ENCODE measurements at regions not wholly inside any gene's neighbourhood (a gene's known extent, or its start where the extent isn't known, plus 50 kb on each side); places are given as distances from the start of the nearest gene placed in this dataset.

GRCh38 chr13:76570510-76570971 is 315.7 kb downstream of the KCTD12 start:
- ATAC-seq (peak in 2 of 8 donors; percentile 34 to 51), DNase-seq (no peak)
- Histone ChIP-seq H3K9me3 (peaks cover 0 to 17% (median 7%) of the 10 kb centered on the region in 11 donors), H3K36me3 (no peaks in the 10 kb centered on the region), H3K4me1 (no peaks in the 10 kb centered on the region), H3K4me3 (no peak overlapping the region), H3K27ac (no peak overlapping the region), H3K27me3 (no peaks in the 10 kb centered on the region)
- intact Hi-C loops (cut with DNase I), result no loop called here
- 62 to 85% methylated on average over 1 of the region's 1 CpG for WGBS, 2 donors
- TF ChIP-seq CTCF (IDR thresholded peaks at IDR 0.05), result no peak

- no peaks in the 10 kb centered on the region for H3K9me3 ChIP-seq
- H3K4me3 ChIP-seq, result no peak overlapping the region
- DNase-seq (no peak), ATAC-seq (no peak)
- H3K27ac ChIP-seq, result no peak overlapping the region
- 57 to 67% methylated on average over 1 of the region's 1 CpG for WGBS, 2 donors
- no peaks in the 10 kb centered on the region for H3K36me3 ChIP-seq
- intact Hi-C loops (cut with DNase I), result no loop called here
- TF ChIP-seq CTCF (IDR thresholded peaks at IDR 0.05), result no peak
- no peaks in the 10 kb centered on the region for H3K27me3 ChIP-seq
- H3K4me1 ChIP-seq, result peaks cover 0 to 9% (median 0%) of the 10 kb centered on the region in 9 donors
Measured at GRCh38 chr13:76556627-76557026, 329.6 kb downstream of the KCTD12 start.

GRCh38 chr13:76552807-76553206 is 333.4 kb downstream of the KCTD12 start:
- Histone ChIP-seq H3K4me1 (peaks cover 0 to 14% (median 0%) of the 10 kb centered on the region in 9 donors), H3K4me3 (no peak overlapping the region), H3K9me3 (no peaks in the 10 kb centered on the region), H3K36me3 (no peaks in the 10 kb centered on the region), H3K27me3 (no peaks in the 10 kb centered on the region), H3K27ac (no peak overlapping the region)
- no peak for TF ChIP-seq CTCF (IDR thresholded peaks at IDR 0.05)
- WGBS, 2 donors, result 74 to 76% methylated on average over 1 of the region's 1 CpG
- intact Hi-C loops (cut with DNase I), result no loop called here
- no peak for DNase-seq
- no peak for ATAC-seq

GRCh38 chr13:76552041-76552772 is 334.0 kb downstream of the KCTD12 start:
- Histone ChIP-seq H3K9me3 (no peaks in the 10 kb centered on the region), H3K27me3 (no peaks in the 10 kb centered on the region), H3K4me1 (peaks cover 0 to 14% (median 0%) of the 10 kb centered on the region in 9 donors), H3K36me3 (no peaks in the 10 kb centered on the region), H3K4me3 (no peak overlapping the region), H3K27ac (no peak overlapping the region)
- TF ChIP-seq CTCF (IDR thresholded peaks at IDR 0.05), result no peak
- ATAC-seq, result peak in 1 of 8 donors; percentile 51
- DNase-seq, result no peak
- WGBS, 2 donors, result 45 to 59% methylated on average over 5 of the region's 5 CpGs
- intact Hi-C loops (cut with DNase I), result no loop called here
